KMS-11 (cell line): ENCODE measurements at regions not wholly inside any gene's neighbourhood (a gene's known extent, or its start where the extent isn't known, plus 50 kb on each side); places are given as distances from the start of the nearest gene placed in this dataset.

Experiments used
- H2AFZ ChIP-seq: fragments of 200-600 bp; sonication (generic); 2 replicates; pipeline ENCODE4 v1.6.1; 2016; ENCODE audit warnings: antibody characterized with exemption, mixed run types, low read depth
- H3K27ac ChIP-seq: fragments of 200-600 bp; sonication (generic); 2 replicates; pipeline ENCODE4 v1.6.1; 2016; ENCODE audit warnings: mild to moderate bottlenecking, mixed run types
- H3K27me3 ChIP-seq: fragments of 200-600 bp; sonication (generic); 2 replicates; pipeline ENCODE4 v1.6.1; 2017; ENCODE audit warnings: mild to moderate bottlenecking, low read depth, mixed run types, moderate library complexity; ENCODE audit not compliant: insufficient read depth
- H3K36me3 ChIP-seq: fragments of 200-600 bp; sonication (generic); 2 replicates; pipeline ENCODE4 v1.6.1; 2017; ENCODE audit warnings: mild to moderate bottlenecking, mixed run types; ENCODE audit not compliant: insufficient read depth
- H3K4me1 ChIP-seq: fragments of 200-600 bp; sonication (generic); 2 replicates; pipeline ENCODE4 v1.6.1; 2016; ENCODE audit warnings: mild to moderate bottlenecking, low read depth, mixed run types; ENCODE audit not compliant: poor library complexity, severe bottlenecking
- H3K4me2 ChIP-seq: fragments of 200-600 bp; sonication (generic); 2 replicates; pipeline ENCODE4 v1.7.0; 2016; ENCODE audit warnings: mild to moderate bottlenecking, mixed run types
- H3K4me3 ChIP-seq: fragments of 200-600 bp; sonication (generic); IDR thresholded peaks from 2 replicates; pipeline ENCODE4 v1.6.1; 2017; ENCODE audit warnings: low read depth, low read length, mixed read lengths; ENCODE audit not compliant: insufficient read depth
- H3K79me2 ChIP-seq: fragments of 200-600 bp; sonication (generic); 2 replicates; pipeline ENCODE4 v1.6.1; 2016; ENCODE audit warnings: low read depth, mixed run types; ENCODE audit not compliant: insufficient read depth
- H3K9ac ChIP-seq: fragments of 200-600 bp; sonication (generic); 2 replicates; pipeline ENCODE4 v1.6.1; 2016; ENCODE audit warnings: mild to moderate bottlenecking, mixed run types
- H4K20me1 ChIP-seq: fragments of 200-600 bp; sonication (generic); 2 replicates; pipeline ENCODE4 v1.6.1; 2016; ENCODE audit warnings: mild to moderate bottlenecking, mixed run types; ENCODE audit not compliant: insufficient read depth
- TF ChIP-seq, protein P1 (sequence below): fragments of 200-600 bp; sonication (generic); conservative IDR thresholded peaks from 2 replicates; pipeline ENCODE4 v1.6.1; 2017; ENCODE audit warnings: low read depth, mild to moderate bottlenecking, antibody characterized with exemption, low read length, moderate library complexity, mixed read lengths

DNA sequence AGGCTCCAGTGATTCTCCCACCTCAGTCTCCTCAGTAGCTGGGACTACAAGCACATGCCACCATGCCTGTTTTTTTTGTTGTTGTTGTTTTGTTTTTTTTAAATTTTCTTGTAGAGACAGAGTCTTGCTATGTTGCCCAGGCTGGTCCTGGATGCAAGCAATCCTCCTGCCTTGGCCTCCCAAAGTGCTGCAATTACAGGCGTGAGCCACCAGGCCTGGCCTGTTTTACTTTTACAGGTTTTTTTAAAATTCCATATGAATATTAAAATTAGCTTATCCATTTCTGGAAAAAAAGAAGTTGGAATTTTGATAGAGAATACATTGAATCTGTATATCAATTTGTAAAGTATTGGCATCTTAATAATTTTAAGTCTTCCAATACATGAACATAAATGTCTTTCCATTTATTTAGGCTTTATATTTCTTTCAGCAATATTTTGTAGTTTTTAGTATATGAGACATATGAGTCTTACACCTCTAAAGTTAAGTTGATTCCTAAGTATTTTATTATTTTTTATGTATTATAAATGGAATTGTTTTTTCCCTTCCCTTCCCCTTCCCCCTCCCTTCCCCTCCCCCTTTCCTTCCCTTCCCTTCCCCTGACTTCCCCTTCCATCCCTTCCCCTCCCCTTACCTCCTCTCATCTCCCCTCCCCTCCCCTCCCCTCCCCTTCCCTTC lies 323.5 kb upstream of the SALL1 start:
- Histone ChIP-seq H3K79me2 (no peaks in the 10 kb centered on the region), H3K4me2 (no peak overlapping the region), H3K4me3 (no peak overlapping the region), H3K27ac (no peak overlapping the region), H3K36me3 (no peaks in the 10 kb centered on the region), H3K27me3 (no peaks in the 10 kb centered on the region), H3K4me1 (no peaks in the 10 kb centered on the region), H4K20me1 (no peaks in the 10 kb centered on the region), H3K9ac (no peak overlapping the region), H2AFZ (no peak overlapping the region)
- TF ChIP-seq, protein P1, sequence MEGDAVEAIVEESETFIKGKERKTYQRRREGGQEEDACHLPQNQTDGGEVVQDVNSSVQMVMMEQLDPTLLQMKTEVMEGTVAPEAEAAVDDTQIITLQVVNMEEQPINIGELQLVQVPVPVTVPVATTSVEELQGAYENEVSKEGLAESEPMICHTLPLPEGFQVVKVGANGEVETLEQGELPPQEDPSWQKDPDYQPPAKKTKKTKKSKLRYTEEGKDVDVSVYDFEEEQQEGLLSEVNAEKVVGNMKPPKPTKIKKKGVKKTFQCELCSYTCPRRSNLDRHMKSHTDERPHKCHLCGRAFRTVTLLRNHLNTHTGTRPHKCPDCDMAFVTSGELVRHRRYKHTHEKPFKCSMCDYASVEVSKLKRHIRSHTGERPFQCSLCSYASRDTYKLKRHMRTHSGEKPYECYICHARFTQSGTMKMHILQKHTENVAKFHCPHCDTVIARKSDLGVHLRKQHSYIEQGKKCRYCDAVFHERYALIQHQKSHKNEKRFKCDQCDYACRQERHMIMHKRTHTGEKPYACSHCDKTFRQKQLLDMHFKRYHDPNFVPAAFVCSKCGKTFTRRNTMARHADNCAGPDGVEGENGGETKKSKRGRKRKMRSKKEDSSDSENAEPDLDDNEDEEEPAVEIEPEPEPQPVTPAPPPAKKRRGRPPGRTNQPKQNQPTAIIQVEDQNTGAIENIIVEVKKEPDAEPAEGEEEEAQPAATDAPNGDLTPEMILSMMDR, result no peak

DNA sequence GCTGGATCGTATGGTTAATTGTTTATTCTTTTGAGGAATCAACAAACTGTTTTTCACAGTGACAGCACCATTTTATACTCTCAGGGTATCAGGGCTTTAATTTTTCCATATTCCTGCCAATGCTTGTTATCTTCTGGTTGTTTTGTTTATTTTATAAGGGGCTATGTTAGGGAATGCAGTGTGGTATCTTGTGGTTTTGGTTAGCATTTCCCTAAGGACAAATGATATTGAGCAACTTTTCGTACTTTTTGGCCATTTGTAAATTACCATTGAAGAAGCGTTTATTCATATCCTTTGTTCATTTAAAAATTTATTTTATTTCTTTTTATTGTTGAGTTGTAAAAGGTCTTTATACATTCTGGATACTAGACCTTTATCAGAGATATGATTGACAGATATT lies 322.0 kb upstream of the SALL1 start:
- no peak overlapping the region for H3K4me2 ChIP-seq
- H3K27me3 ChIP-seq, result no peaks in the 10 kb centered on the region
- no peaks in the 10 kb centered on the region for H4K20me1 ChIP-seq
- no peaks in the 10 kb centered on the region for H3K36me3 ChIP-seq
- TF ChIP-seq, protein P1, result no peak
- H3K27ac ChIP-seq, result no peak overlapping the region
- H3K4me1 ChIP-seq, result no peaks in the 10 kb centered on the region
- H2AFZ ChIP-seq, result no peak overlapping the region
- H3K79me2 ChIP-seq, result no peaks in the 10 kb centered on the region
- no peak overlapping the region for H3K4me3 ChIP-seq
- no peak overlapping the region for H3K9ac ChIP-seq

DNA sequence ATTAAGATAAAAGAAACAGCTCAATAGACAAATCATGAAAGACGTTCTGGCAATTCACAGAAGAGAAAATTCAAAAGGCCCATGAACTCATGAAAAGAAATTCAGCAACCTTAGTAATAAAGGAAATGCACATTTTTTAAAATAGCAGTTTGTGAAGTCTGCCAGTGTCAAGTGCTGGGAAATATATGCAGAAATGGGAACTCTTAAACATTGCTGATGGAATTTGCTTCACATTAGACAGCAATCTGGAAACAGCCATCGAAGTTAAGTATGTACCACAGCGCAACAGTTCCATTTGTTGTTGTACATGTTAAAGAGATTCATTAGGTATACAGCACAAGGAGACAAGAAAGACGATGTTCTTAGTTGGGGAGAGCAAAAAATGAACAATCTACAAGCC lies 319.4 kb upstream of the SALL1 start:
- H3K36me3 ChIP-seq, result no peaks in the 10 kb centered on the region
- no peak overlapping the region for H3K4me3 ChIP-seq
- no peak overlapping the region for H3K9ac ChIP-seq
- H3K79me2 ChIP-seq, result no peaks in the 10 kb centered on the region
- TF ChIP-seq, protein P1, result no peak
- H3K27me3 ChIP-seq, result no peaks in the 10 kb centered on the region
- H3K27ac ChIP-seq, result no peak overlapping the region
- no peaks in the 10 kb centered on the region for H4K20me1 ChIP-seq
- H3K4me2 ChIP-seq, result no peak overlapping the region
- H2AFZ ChIP-seq, result no peak overlapping the region
- H3K4me1 ChIP-seq, result no peaks in the 10 kb centered on the region

DNA sequence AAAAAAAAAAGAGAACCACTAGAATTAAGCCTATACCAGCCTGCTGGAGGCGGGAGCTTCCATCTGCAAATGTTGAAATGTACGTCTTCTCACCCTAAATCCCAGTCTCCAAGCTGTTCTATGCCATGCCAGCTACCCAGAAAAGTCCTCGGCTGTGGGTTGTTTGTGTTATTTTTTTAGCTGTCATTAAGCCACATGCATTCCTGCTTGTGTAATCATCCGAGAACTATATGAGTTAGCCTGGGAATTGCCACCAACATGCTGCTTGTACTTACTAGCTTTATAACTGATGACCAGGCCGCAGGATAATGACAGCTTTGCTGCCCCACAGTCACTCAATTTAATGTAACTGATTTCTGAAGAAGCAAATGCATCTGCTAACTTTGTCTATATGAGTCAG lies 313.9 kb upstream of the SALL1 start:
- H3K79me2 ChIP-seq, result no peaks in the 10 kb centered on the region
- no peak overlapping the region for H3K4me3 ChIP-seq
- H3K27me3 ChIP-seq, result no peaks in the 10 kb centered on the region
- no peak overlapping the region for H3K9ac ChIP-seq
- TF ChIP-seq, protein P1, result no peak
- H3K4me2 ChIP-seq, result no peak overlapping the region
- H3K4me1 ChIP-seq, result no peaks in the 10 kb centered on the region
- H2AFZ ChIP-seq, result no peak overlapping the region
- no peaks in the 10 kb centered on the region for H3K36me3 ChIP-seq
- H3K27ac ChIP-seq, result no peak overlapping the region
- no peaks in the 10 kb centered on the region for H4K20me1 ChIP-seq
